K562 (cell line): ENCODE measurements at regions not wholly inside any gene's neighbourhood (a gene's known extent, or its start where the extent isn't known, plus 50 kb on each side); places are given as distances from the start of the nearest gene placed in this dataset.

Experiments used
- CREM ChIP-seq: IDR thresholded peaks from 2 replicates; pipeline ENCODE4 v1.6.1; 2014; ENCODE audit warnings: antibody characterized with exemption, low read depth
- ESRRB ChIP-seq: fragments of 250-450 bp; sonication (Bioruptor Pico); IDR thresholded peaks from 2 replicates; pipeline ENCODE4 v1.5.0; 2020; ENCODE audit warnings: mild to moderate bottlenecking, moderate library complexity, borderline replicate concordance
- POLR2AphosphoS2 ChIP-seq: IDR thresholded peaks from 2 replicates; pipeline ENCODE4 v1.6.1; 2012; ENCODE audit warnings: low read length, improper control_type of control experiment
- SMAD3 ChIP-seq: fragments of 450-650 bp; formaldehyde crosslinking; conservative IDR thresholded peaks from 2 replicates; pipeline ENCODE4 v1.4.0; 2020; ENCODE audit warnings: mild to moderate bottlenecking
- SP1 ChIP-seq: sonication (generic); formaldehyde crosslinking; IDR thresholded peaks from 2 replicates; pipeline ENCODE4 v1.8.1; 2022; ENCODE audit warnings: mild to moderate bottlenecking, missing genetic modification reagents
- TOE1 ChIP-seq, 2 experiments: fragments of 450-650 bp in 1 of 2; sonication (generic) in 1 of 2; formaldehyde crosslinking in 1 of 2; IDR thresholded peaks; 2 replicates each; pipeline versions ENCODE4 v1.7.1 to v1.8.0; 2016 to 2022; ENCODE audit warnings: borderline replicate concordance in 2 of 2, mild to moderate bottlenecking in 2 of 2, antibody characterized with exemption in 1 of 2, inconsistent platforms in 1 of 2, low read depth in 1 of 2, missing genetic modification reagents in 1 of 2, moderate library complexity in 1 of 2
- TRIM24 ChIP-seq, 2 experiments: fragments of 450-650 bp; IDR thresholded peaks; 2 replicates each; pipeline ENCODE4 v1.6.1; 2016
- ZNF174 ChIP-seq: fragments of 250-450 bp; sonication (Bioruptor Pico); IDR thresholded peaks from 2 replicates; pipeline ENCODE4 v1.4.0; 2020; ENCODE audit warnings: mild to moderate bottlenecking
- ZNF232 ChIP-seq: sonication (generic); formaldehyde crosslinking; IDR thresholded peaks from 2 replicates; pipeline ENCODE4 v1.8.0; 2022; ENCODE audit warnings: mild to moderate bottlenecking, missing genetic modification reagents
- ZNF324 ChIP-seq: fragments of 250-450 bp; sonication (Bioruptor Pico); IDR thresholded peaks from 2 replicates; pipeline ENCODE4 v1.4.0; 2020; ENCODE audit warnings: mild to moderate bottlenecking
- TF ChIP-seq, protein P1 (sequence below): fragments of 450-650 bp; IDR thresholded peaks from 2 replicates; pipeline ENCODE4 v1.6.1; 2016; ENCODE audit warnings: mild to moderate bottlenecking, moderate library complexity
- TF ChIP-seq, protein P2 (sequence below): fragments of 450-650 bp; IDR thresholded peaks from 2 replicates; pipeline ENCODE4 v1.6.1; 2016; ENCODE audit warnings: antibody characterized with exemption
- TF ChIP-seq, protein P3 (sequence below): fragments of 200-800 bp; sonication (Bioruptor generic); IDR thresholded peaks from 2 replicates; pipeline ENCODE4 v1.6.1; 2017; ENCODE audit warnings: missing genetic modification characterization, missing compliant biosample characterization

DNA sequence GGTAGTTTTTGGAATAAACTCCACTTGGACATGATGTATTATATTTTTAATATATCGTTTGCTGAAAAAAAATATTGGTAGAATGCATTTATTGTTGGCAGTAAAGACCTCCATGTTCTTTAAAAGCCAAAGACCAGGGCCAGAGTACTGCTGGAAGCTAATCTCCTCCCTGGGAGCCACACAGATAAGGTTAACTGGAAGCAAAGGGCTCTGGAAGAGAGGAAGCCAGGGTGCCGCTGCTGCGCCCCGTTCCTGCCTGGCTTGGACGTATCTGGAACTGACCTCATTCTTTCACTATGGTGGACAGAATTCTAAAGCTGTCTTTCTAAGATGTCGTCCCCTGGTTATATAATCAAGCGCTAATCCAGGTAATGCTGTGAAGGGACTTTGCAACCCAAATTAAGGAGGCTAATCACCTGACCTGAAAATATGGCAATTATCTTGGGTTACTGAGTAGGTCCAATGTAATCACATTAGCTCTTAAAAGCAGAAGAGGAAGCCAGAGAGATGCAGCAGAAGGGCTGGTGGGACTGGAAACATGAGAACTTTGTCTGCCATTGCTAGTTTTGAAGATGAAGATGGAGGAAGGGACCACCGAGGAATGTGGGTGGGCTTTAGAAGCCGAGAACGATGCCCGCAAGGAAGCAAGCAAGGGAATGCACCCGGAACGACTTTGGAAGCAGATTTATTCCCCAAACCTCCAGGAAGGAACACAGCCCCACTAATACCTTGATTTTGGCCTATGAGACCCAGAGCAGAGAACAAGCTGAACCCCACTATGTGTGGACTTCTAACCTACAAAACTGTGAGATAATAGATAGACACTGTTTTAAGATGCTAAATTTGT is 167.7 kb upstream of the KCNJ15 start (continued):
- TF ChIP-seq, protein P1, sequence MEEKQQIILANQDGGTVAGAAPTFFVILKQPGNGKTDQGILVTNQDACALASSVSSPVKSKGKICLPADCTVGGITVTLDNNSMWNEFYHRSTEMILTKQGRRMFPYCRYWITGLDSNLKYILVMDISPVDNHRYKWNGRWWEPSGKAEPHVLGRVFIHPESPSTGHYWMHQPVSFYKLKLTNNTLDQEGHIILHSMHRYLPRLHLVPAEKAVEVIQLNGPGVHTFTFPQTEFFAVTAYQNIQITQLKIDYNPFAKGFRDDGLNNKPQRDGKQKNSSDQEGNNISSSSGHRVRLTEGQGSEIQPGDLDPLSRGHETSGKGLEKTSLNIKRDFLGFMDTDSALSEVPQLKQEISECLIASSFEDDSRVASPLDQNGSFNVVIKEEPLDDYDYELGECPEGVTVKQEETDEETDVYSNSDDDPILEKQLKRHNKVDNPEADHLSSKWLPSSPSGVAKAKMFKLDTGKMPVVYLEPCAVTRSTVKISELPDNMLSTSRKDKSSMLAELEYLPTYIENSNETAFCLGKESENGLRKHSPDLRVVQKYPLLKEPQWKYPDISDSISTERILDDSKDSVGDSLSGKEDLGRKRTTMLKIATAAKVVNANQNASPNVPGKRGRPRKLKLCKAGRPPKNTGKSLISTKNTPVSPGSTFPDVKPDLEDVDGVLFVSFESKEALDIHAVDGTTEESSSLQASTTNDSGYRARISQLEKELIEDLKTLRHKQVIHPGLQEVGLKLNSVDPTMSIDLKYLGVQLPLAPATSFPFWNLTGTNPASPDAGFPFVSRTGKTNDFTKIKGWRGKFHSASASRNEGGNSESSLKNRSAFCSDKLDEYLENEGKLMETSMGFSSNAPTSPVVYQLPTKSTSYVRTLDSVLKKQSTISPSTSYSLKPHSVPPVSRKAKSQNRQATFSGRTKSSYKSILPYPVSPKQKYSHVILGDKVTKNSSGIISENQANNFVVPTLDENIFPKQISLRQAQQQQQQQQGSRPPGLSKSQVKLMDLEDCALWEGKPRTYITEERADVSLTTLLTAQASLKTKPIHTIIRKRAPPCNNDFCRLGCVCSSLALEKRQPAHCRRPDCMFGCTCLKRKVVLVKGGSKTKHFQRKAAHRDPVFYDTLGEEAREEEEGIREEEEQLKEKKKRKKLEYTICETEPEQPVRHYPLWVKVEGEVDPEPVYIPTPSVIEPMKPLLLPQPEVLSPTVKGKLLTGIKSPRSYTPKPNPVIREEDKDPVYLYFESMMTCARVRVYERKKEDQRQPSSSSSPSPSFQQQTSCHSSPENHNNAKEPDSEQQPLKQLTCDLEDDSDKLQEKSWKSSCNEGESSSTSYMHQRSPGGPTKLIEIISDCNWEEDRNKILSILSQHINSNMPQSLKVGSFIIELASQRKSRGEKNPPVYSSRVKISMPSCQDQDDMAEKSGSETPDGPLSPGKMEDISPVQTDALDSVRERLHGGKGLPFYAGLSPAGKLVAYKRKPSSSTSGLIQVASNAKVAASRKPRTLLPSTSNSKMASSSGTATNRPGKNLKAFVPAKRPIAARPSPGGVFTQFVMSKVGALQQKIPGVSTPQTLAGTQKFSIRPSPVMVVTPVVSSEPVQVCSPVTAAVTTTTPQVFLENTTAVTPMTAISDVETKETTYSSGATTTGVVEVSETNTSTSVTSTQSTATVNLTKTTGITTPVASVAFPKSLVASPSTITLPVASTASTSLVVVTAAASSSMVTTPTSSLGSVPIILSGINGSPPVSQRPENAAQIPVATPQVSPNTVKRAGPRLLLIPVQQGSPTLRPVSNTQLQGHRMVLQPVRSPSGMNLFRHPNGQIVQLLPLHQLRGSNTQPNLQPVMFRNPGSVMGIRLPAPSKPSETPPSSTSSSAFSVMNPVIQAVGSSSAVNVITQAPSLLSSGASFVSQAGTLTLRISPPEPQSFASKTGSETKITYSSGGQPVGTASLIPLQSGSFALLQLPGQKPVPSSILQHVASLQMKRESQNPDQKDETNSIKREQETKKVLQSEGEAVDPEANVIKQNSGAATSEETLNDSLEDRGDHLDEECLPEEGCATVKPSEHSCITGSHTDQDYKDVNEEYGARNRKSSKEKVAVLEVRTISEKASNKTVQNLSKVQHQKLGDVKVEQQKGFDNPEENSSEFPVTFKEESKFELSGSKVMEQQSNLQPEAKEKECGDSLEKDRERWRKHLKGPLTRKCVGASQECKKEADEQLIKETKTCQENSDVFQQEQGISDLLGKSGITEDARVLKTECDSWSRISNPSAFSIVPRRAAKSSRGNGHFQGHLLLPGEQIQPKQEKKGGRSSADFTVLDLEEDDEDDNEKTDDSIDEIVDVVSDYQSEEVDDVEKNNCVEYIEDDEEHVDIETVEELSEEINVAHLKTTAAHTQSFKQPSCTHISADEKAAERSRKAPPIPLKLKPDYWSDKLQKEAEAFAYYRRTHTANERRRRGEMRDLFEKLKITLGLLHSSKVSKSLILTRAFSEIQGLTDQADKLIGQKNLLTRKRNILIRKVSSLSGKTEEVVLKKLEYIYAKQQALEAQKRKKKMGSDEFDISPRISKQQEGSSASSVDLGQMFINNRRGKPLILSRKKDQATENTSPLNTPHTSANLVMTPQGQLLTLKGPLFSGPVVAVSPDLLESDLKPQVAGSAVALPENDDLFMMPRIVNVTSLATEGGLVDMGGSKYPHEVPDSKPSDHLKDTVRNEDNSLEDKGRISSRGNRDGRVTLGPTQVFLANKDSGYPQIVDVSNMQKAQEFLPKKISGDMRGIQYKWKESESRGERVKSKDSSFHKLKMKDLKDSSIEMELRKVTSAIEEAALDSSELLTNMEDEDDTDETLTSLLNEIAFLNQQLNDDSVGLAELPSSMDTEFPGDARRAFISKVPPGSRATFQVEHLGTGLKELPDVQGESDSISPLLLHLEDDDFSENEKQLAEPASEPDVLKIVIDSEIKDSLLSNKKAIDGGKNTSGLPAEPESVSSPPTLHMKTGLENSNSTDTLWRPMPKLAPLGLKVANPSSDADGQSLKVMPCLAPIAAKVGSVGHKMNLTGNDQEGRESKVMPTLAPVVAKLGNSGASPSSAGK, result 0 out of 2 replicates have a peak, but pooled peaks have one; percentile 29
- TF ChIP-seq ZNF174 (CRISPR knock-in tag) (no peak), SP1 (CRISPR knock-in tag) (no peak), ZNF232 (no peak), POLR2AphosphoS2 (no peak), TOE1 (IDR thresholded peaks at IDR 0.05; ENCODE audit: borderline replicate concordance) (0 out of 2 replicates have a peak, but pooled peaks have one; percentile 40), TOE1 (CRISPR knock-in tag; IDR thresholded peaks at IDR 0.05; ENCODE audit: borderline replicate concordance, low read depth) (no peak), TRIM24 (IDR thresholded peaks at IDR 0.05) (no peak), ESRRB (no peak), CREM (no peak), SMAD3 (CRISPR knock-in tag) (no peak), ZNF324 (CRISPR knock-in tag) (no peak)
- TF ChIP-seq, protein P2, sequence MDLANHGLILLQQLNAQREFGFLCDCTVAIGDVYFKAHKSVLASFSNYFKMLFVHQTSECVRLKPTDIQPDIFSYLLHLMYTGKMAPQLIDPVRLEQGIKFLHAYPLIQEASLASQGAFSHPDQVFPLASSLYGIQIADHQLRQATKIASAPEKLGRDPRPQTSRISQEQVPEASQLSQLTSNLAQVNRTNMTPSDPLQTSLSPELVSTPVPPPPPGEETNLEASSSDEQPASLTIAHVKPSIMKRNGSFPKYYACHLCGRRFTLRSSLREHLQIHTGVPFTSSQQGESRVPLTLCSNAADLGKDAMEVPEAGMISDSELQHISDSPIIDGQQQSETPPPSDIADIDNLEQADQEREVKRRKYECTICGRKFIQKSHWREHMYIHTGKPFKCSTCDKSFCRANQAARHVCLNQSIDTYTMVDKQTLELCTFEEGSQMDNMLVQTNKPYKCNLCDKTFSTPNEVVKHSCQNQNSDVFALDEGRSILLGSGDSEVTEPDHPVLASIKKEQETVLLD, result no peak
- TF ChIP-seq, protein P3, sequence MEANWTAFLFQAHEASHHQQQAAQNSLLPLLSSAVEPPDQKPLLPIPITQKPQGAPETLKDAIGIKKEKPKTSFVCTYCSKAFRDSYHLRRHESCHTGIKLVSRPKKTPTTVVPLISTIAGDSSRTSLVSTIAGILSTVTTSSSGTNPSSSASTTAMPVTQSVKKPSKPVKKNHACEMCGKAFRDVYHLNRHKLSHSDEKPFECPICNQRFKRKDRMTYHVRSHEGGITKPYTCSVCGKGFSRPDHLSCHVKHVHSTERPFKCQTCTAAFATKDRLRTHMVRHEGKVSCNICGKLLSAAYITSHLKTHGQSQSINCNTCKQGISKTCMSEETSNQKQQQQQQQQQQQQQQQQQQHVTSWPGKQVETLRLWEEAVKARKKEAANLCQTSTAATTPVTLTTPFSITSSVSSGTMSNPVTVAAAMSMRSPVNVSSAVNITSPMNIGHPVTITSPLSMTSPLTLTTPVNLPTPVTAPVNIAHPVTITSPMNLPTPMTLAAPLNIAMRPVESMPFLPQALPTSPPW, result no peak
